ENCODE measurements at regions not wholly inside any gene's neighbourhood (a gene's known extent, or its start where the extent isn't known, plus 50 kb on each side); places are given as distances from the start of the nearest gene placed in this dataset.
"Not testable (repeated sequence)": the region's sequence is repeated elsewhere in the genome, so short reads cannot be mapped to it uniquely, and the experiment has no call there.

- FAIRE-seq, result no peak
Measured at GRCh38 chr1:94362466-94363058, 55.6 kb upstream of the ABCD3 start.

GRCh38 chr1:94358630-94359599, 59.3 kb upstream of the ABCD3 start:
- no peak for FAIRE-seq

GRCh38 chr1:94357661-94358060, 60.5 kb upstream of the ABCD3 start:
- FAIRE-seq, result no peak

GRCh38 chr1:94355485-94355980, 62.7 kb upstream of the ABCD3 start:
- FAIRE-seq, result no peak

- FAIRE-seq, result no peak
Measured at GRCh38 chr1:94351481-94351880, 66.7 kb upstream of the ABCD3 start.

GRCh38 chr1:94350350-94350924, 67.8 kb upstream of the ABCD3 start:
- no peak for FAIRE-seq

GRCh38 chr1:94349853-94350252, 68.3 kb upstream of the ABCD3 start:
- no peak for FAIRE-seq

GRCh38 chr1:94348386-94348785, 69.8 kb upstream of the ABCD3 start:
- not testable (repeated sequence) for FAIRE-seq

GRCh38 chr1:94345148-94345721, 73.0 kb upstream of the ABCD3 start:
- FAIRE-seq, result no peak

- FAIRE-seq, result no peak
Measured at GRCh38 chr1:94342416-94342815, 75.8 kb upstream of the ABCD3 start.

- no peak for FAIRE-seq
Measured at GRCh38 chr1:94339206-94339927, 78.8 kb upstream of the ABCD3 start.

GRCh38 chr1:94336991-94337390, 81.2 kb upstream of the ABCD3 start:
- no peak for FAIRE-seq

GRCh38 chr1:94335950-94336349, 82.2 kb upstream of the ABCD3 start:
- peak; percentile 100 for FAIRE-seq

- no peak for FAIRE-seq
Measured at GRCh38 chr1:94335447-94335846, 82.7 kb upstream of the ABCD3 start.

- no peak for FAIRE-seq
Measured at GRCh38 chr1:94334764-94335163, 83.4 kb upstream of the ABCD3 start.

GRCh38 chr1:94332952-94333351, 85.2 kb upstream of the ABCD3 start:
- no peak for FAIRE-seq

GRCh38 chr1:94332516-94332915, 85.7 kb upstream of the ABCD3 start:
- no peak for FAIRE-seq

- no peak for FAIRE-seq
Measured at GRCh38 chr1:94329986-94330385, 88.2 kb upstream of the ABCD3 start.

GRCh38 chr1:94329276-94329675, 88.9 kb upstream of the ABCD3 start:
- no peak for FAIRE-seq

GRCh38 chr1:94327001-94327690, 89.8 kb upstream of the ARHGAP29 start:
- FAIRE-seq, result no peak

GRCh38 chr1:94326329-94326728, 88.9 kb upstream of the ARHGAP29 start:
- FAIRE-seq, result no peak

All from islet of Langerhans (tissue), 1 donor.